Stimulated activated CD4-positive, alpha-beta T cell treated with anti-CD3 and anti-CD28 coated beads, TNF-alpha, amount 100 ng/mL, for 48 hours (primary cell): ENCODE measurements at regions not wholly inside any gene's neighbourhood (a gene's known extent, or its start where the extent isn't known, plus 50 kb on each side); places are given as distances from the start of the nearest gene placed in this dataset.

ENCODE experiments used
- DNase-seq, 3 donors: peaks; one replicate each; pipeline ENCODE4 v3.0.0-alpha.2; 2020; ENCODE audit warnings: low read depth in 3 of 3

GRCh38 chr2:20150110-20150706 lies 74.7 kb downstream of the SDC1 start:
- no peak for DNase-seq

DNA sequence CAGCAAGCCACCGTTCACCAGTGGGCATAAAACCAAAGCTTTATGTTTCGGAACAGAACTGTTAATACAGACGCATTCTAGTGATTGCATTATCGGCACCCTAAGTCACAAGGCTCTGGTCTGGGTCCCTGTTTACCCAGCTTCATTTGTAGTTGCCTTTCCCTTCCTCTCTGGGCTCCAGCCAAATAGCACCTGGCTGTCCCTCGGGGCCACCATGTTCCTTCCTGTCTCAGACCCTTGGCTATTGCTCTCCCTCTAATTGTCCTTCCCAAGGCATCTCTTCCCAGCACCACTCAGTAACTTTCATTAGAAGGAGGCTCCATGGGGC lies 75.3 kb downstream of the SDC1 start:
- DNase-seq = no peak

DNA sequence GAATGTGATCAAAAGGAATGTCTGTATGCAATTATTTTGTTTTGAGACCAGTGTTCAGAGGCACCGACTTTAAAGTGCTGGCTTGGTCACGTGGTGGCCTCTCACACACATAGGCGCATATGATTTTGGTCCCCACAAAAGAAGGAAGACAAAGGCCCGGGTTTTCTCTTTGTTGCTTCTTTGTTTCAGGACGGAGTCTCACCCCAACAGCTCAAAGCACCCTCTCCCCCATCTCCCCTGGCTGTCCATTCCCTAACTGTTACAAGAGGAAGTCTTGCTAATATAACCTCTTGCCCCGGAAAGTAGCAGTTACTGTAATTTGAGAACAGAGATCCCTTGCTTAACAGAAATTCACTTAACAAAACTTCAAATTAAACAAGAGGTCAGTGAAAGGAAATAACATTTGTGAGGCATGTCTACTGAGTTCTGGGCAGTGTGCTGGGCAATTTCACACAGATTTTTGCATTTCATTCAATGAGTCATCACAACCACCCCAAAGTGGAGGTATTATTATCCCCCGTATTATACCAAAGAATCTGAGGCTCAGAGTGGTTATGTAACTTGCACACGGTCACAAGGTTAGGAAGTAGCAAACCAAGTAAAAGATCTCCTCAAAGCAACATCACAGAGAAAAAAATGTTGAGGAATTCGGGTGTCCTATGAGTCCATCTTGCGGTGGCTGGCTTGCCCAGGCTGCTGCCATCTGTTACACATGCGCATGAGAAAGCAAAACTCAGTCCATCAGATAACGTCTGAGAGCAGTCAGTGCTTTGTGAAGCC lies 75.8 kb downstream of the SDC1 start:
- no peak for DNase-seq

DNA sequence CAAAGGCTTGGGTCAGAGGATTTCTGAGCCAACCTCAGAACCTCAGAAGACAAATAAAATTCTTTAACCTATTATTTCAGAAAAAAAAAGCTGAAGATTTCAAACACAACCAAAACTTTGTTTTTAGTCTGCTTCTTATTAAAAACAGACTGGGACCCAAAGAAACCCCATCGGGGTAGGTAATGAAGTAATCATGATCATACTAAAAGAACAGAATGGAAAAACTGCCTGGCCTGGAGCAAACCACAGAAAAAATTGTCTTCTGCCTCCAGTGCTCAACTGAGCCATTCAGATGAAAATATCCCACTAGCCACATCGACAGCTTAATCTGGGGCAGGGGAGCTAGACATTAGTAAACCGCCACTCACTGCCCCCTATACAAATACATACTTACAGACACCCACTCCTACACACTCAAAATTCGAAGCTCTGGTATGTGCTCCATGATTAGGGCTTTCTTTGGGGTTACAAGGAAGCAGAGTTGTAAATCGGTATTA lies 76.5 kb downstream of the SDC1 start:
- no peak for DNase-seq

- DNase-seq = no peak
Measured at GRCh38 chr2:20147351-20147750, 77.6 kb downstream of the SDC1 start.

GRCh38 chr2:20146401-20146800 lies 78.5 kb downstream of the SDC1 start:
- DNase-seq = no peak

GRCh38 chr2:20145497-20146193 lies 79.3 kb downstream of the SDC1 start:
- no peak for DNase-seq

GRCh38 chr2:20144861-20145260 lies 80.1 kb downstream of the SDC1 start:
- DNase-seq = no peak

DNA sequence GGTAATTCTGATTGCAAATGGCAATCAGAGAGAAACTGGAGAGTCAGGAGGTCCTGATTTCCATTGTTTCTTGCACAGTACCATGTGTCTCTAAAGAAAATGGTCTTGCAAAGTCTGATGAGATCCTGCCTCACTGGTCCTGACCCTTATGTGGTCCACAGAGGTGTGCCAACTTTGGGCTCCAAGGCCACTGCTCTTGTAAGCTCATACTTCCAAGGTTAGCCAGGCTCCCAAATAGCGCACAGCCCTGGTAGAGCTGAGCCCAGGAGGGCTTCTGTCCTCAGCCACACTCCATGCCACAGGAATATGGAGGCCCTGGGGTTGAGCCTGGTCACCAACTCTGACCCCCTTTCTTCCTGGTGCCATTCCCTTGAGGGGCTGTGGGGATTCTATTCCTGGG lies 80.7 kb downstream of the SDC1 start:
- no peak for DNase-seq

DNA sequence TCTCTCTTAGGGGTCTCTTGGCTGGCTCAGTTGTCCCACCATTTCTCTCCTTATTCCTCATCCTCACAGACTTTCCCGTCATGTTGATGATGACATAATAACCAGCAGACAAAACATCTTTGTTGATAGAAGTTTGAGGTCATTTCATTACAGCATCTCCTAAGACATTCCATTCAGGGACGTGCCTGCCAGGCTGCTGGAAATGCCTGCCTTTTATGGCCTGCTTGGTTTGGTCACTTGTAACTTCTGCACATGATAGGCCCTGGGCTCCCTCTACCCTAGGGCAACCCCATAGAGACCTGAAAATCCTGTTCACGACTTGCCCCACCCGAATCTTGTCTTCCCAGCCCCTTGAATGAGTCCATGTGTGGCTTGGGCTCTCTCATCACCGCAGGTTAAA lies 81.7 kb downstream of the SDC1 start:
- no peak for DNase-seq

- no peak for DNase-seq
Measured at GRCh38 chr2:20141806-20142205, 83.1 kb downstream of the SDC1 start.

GRCh38 chr2:20141056-20141762 lies 83.7 kb downstream of the SDC1 start:
- DNase-seq = no peak

GRCh38 chr2:20140321-20141055 lies 84.4 kb downstream of the SDC1 start:
- no peak for DNase-seq

DNA sequence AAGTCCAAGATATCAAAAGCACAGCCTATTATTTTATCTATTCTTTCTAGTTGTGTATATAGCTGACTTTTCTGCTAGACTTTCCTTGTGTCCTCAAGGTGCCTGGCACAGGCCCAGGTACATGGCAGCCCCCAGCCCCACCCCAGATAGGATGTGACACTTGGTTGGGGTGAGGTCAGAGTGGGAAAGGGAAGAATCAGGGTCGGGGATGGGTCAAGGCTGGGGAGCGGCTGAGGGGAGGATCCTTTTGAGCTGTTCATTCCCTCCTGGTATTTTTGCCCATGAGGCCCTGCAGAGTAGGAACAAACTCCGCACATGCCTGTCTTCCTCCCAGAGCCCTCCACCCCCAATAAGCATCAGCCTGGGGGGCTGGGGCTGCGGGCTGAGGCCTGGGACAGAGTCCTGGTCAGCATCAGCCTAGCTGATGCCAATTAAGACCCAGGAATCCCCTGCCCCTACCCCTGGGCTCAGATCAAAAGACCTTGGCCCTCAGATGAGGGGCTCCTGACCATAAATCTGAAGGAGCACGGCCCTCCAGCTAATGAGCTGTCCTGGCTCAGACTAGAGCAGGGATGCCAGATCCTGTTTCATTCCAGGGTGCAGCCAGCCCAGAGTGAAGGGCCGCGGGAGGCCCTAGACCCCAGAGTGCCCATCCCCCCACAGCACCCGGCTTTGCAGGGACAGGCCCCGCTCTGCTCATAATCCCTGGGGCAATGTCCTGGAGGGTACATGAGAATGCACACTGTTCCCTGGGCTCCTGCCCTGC lies 85.3 kb downstream of the SDC1 start:
- DNase-seq = no peak

GRCh38 chr2:20138696-20139095 lies 86.2 kb downstream of the SDC1 start:
- DNase-seq = no peak

DNA sequence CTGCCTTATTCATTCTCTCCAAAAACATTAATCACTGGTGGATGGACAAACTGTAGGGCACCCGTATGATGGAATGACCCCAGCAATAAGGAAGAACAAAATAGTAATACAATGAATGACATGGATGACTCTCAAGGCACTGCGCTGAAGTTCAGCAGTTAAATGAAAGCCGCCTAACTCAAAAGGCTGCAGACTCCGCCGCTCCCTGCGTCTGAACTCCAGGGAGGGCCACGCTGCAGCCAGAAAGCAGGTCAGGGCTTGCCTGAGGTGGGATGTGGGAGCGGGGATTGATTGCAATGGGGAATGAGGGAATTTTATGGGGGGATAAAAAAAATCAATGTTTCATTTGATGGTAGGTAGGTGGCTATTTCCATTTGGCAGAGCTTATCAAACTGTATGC lies 86.5 kb upstream of the LAPTM4A start:
- DNase-seq = no peak

DNA sequence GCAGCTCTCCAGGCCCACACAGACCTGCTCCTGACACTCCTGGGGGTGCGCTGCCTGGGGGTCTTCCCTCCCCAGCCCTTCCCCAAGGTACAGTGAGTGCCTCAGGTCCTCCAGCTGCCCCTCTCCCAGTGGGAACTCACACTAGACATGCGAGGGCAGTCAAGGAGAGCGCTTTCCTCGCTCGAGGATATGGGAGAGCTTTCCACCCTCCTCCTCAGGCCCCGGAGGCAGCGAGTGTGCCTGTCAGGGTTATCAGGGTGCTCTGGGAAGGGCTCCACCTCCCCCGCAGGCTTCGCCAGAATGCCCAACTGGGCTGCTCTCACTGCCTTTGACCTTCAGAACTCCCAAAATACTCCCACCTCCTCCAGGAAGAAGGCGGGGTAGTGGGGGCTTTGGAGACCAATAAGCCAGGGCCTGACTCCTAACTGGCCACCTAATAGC lies 85.7 kb upstream of the LAPTM4A start:
- no peak for DNase-seq

DNA sequence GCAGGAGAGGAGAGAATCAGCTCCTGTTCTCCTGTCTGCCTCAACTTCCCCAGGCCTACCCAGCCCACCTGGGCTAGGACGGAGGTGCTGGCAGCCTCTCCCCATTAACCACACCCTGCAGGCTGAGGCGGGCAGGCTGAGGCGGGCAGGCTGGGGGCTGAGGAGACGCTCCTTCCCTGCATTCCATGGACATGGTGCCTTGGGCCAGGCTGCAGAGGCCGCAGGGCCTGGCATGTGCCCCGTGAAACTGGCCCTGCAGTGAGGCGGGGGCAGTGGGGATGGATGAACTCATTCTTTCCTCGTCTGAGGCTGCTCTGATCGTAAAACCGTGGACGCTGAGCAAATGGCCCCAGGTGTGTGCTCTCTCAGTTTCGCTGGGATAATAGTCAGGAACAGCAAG lies 84.7 kb upstream of the LAPTM4A start:
- DNase-seq = no peak

DNA sequence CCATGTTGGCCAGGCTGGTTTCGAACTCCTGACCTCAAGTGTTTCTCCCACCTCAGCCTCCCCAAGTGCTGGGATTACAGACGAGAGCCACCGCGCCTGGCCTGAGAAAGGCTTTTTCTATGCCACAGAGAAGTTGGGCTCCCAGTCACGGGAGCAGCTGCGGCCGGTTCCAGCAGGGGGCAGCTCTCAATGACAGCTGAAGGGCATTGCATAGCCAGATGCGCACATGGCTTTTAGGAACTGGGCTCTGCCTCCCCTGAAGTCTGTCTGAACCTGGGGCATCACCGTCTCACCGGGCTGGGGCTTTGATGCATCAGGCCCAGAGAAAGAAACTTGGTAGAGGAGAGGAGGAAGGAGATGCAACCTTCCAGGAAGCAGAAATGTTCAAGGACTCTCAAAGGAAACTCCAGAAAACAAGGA lies 84.2 kb upstream of the LAPTM4A start:
- peak; percentile 10 to 27 (median 17) for DNase-seq

GRCh38 chr2:20132990-20133535 lies 81.6 kb upstream of the LAPTM4A start:
- DNase-seq = no peak
